HG02938 (cell line): ENCODE measurements at regions not wholly inside any gene's neighbourhood (a gene's known extent, or its start where the extent isn't known, plus 50 kb on each side); places are given as distances from the start of the nearest gene placed in this dataset.
"Not testable (repeated sequence)": the region's sequence is repeated elsewhere in the genome, so short reads cannot be mapped to it uniquely, and the experiment has no call there.

Experiments
- ATAC-seq: cut with Tn5 transposase; IDR thresholded peaks from one replicate; pipeline ENCODE4 v1.9.1; 2021; ENCODE audit warnings: mild to moderate bottlenecking, moderate library complexity; ENCODE audit not compliant: unreplicated experiment

DNA sequence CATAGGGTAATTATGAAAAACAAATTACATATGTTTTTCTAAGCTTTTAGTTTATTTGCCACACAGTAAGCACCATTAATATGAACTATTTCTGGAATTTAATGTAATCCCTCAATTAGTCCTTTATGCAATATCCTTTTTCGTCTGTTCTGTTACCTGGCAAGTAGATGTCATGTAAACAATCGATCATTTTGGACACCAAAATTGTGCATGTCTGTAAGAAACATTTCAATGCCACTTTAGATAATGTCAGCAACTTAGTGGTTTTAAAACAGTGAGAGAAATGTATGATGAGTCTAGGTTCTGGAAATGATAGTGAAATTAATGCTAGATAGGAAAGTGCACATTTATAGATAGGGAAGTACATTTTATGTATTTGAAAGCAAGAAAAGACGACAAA is 986.6 kb downstream of the ZPLD1 start:
- ATAC-seq, result no peak

DNA sequence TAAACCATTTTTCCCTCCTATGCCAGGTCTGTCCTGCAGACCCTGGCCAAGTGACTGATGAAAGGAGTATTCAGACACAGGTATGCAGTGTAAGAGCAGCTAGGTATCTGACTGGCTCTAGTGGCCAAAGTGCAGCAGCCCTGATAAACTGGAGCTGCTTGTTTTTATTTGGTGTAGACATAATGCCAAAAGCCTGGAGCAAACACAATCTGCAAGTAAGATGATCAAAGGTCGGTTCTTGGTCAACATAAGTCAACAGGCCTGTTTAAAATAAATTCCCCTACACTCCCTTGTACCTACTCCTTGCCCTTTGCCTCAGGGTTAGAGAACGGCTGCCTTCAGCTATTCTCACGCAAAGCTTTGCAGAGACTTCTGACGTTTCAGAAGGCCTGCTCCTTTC is 1003.1 kb downstream of the ZPLD1 start:
- no peak for ATAC-seq

DNA sequence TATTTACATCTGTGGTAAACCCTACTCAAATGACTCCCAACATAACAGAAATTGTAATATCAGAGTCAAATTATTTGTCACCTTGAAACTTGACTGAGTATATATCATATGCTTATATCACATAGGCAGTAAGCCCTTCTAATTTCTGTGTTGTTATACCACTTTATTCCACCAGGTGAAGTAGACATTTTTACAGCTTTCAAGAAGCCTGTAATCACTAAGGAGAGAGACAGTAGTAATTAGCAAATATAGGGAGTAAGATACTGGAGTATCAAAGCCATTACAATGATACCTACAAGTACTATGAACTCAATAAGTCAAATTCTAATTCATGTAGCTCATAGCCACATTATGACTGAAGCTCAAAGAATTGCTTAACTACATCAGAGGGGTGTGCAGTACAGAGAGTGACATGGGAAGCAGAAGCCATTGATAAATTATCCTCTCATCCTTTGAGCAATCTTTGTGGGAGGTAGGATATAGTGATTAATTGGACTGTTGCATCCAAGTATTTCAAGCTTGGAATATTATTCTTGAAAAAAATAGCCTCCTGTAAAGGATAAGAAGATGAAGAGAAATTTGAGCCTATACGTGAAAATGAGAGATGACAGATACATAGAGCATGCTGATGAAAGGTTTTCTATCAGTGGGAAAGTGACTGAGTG is 1005.9 kb downstream of the ZPLD1 start:
- peak; percentile 91 for ATAC-seq

DNA sequence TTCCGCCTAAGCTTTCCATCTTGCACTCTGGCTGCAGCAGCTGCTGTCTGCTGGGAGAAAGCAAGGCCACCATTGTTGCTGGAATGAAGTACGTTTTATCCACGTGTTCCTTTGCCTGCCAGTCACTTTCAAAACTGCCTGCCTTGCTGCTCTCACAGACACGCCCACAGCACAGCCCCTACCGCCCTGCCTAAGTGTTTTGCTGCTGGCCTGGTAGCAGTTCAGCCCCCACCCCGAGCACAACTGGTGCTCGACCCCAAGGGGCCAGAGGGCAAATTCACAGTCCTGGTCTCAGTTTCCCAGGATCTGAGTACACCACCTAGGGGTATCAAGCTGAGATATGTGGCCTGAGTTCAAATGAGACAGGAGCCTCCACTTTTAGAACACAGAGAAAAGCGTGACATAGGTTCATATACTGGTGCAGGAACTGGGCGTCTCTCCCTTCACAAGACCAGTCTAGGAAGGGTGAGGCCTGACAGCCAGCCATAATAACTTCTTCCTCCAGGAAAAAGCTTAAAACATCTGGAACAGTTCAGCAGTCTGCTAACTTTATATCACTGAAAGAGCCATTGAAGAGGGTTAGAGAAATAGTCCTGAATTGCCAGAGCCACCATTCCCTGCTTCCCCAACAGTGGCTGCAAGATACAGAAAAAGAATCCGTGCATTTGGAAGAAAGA is 1012.3 kb downstream of the ZPLD1 start:
- ATAC-seq, result no peak

DNA sequence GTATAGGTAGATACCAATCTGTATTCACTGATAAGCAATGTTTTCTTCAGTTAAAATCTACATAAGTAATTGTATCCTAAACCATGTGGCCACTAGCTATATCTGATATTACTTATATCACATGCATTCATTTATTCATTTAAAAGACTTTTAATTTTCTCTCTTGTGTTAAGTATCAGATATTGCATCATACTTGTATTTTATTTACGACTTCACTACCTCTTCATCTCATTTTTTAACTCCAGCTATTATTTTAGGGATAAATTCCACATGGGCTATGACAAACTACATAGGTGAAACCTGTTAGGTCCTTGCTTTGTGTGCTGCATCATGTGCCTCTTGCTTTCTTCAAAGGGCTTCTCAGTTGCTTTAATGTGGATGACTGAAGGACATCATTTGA is 1018.3 kb downstream of the ZPLD1 start:
- ATAC-seq, result no peak

DNA sequence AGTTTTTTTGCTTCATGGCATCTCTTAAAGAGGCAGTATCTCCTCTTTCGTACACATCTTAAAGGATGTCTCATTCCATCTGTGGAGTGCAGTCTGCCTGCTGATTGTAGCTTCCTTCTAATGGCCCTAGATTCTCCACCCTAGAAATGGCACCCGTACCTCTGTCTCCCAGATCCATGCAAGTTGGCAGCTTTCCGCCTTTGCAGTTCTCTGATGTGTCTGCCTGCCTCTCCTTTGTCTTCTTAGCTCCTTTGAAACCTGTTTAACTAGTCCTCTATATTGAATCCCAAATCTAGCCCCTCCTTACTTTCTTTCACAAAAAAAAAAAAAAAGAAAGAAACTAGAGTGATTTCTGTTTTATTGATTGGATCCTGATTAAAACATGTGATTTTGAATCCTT is 1025.0 kb downstream of the ZPLD1 start:
- ATAC-seq, result no peak

DNA sequence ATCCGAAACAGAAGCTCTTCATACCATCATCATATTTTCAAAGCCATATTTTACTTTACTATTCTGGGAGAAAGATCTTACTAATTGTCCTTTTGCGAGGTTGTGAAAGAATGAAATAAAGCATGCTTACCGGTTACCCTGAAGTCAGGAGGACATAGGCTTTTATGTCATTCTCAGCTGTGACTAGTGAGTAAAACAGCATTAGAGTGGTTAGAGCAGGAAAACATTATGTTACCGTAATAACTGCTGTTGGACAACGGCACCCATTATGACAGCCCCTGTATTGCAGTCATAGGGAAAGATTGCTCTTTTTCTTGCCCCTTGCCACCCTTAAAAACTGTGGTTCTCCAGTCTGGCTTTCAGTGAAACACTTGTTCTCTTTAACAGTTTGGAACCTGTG is 1035.7 kb downstream of the ZPLD1 start:
- no peak for ATAC-seq

DNA sequence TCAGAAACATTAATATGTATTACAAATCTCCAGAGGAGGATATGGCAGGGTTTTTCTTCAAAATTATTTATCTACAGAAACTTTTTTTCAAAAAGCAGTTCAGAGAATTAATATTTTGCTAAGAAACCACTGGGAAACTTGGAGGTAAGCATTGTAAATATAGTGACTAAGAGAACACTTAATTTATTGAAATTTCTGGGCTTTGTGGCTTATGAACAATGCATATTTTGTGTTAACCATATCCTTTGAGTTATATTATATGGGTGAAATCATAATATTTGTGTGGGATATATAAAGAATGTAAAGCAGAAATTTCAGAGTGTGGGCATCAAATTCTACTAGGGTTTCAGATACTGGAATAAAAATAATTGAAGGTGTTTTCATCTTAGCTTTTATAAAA is 1059.2 kb downstream of the ZPLD1 start:
- no peak for ATAC-seq

DNA sequence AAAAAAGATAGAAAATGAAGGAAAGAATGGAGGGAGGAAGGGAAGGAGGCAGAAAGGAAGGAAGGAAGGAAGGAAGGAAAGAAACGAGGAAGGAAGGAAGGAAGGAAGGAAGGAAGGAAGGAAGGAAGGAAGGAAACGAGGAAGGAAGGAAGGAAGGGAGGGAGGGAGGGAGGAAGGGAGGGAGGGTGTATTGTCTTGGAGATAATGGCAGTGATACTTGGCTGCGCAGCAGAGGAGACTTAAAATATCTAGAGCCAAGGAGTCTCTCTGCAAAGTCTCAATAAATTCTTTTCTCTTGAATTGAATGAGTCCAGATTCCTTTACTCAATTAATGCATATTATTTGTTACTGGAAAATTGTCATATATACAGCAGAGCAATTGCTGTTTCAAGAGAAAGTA is 1059.7 kb downstream of the ZPLD1 start:
- ATAC-seq, result no peak

DNA sequence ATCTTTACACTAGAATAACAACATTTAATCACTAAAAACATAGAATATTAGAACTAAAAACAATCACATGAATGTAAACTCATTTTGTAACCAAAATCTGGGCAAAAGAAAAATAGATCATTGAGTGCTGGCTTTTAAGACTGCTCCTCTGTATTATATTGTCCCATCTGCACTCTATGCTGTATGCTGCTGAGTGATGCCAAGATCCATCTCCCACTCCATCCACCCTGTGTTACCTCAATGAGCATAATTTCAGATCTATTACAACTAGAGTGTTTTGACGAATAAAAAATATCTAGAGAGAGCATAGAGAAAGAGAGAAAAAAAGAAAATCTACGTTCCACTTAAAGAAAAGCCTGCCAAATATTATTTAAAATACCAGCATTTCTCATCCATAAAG is 1060.4 kb downstream of the ZPLD1 start:
- ATAC-seq, result no peak

DNA sequence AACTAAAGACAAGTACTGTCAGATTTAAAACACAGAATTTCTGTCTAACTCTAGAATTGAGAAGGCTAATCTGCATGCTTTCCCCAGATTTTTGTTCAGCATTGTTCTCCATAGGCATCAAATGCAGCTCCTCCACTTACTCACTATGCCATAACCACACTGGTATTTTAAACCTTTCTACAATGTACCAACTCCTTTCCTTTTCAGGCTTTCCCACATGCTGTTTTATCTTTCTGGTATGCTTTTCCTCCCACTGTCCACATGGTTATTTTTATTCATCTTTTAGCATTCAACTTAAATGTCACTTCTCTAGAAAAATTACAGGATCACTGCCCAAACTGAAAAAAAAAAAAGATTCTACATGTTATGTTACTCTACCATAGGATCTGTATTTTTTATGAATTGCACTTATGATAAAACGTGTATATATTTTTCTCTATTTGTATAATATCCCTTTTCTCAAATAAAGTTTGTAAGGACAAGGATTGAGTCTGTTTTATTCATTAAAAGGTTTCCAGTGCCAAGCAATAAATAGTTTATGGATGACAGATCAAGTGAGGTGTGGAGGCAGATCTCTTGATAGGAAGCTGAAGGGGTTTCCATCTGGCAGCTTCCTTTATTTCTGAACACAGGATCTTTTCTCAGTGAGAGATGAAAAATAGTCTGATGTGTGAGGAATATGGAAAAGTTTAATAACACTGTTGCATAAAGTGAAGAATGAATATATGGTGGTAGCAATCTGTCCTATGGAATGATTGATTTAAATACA is 1064.5 kb downstream of the ZPLD1 start:
- ATAC-seq, result no peak

DNA sequence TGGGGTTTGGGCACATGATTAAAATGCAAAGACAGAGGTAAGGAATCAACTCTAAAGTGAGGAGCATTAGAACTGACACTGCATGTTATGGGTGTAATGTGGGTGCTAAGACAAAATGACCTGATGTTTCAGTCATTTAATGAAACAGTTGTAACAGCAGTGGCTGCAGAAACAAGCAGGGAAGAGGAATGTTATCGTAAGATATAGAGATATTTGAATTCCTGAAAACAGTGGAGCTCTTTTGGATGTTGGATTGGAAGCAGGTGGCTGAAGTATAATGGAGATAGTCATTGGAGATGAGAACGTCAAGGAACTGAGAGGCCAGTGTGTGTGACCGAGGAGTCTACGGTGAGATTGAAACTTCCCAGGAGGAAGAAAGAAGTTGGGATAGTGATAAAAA is 1065.2 kb downstream of the ZPLD1 start:
- ATAC-seq, result no peak

DNA sequence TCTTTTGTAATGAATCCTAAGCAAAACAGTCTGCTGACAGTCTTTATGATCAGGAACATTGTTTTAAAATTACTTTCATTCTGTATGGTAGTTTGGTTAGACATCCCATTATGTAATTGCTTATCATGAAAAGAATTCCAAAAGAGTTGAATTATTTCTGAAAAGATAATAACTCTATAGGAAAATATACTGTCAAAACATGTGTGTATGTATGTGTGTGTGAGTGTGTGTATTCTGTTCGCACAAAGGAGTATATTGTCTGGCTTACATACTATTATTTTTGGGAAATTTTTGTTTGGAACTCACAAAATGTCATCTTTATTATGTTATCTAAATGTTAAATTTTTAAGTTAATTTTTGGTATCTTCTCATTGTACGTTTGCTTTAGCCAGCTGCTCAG is 1075.9 kb downstream of the ZPLD1 start:
- no peak for ATAC-seq

DNA sequence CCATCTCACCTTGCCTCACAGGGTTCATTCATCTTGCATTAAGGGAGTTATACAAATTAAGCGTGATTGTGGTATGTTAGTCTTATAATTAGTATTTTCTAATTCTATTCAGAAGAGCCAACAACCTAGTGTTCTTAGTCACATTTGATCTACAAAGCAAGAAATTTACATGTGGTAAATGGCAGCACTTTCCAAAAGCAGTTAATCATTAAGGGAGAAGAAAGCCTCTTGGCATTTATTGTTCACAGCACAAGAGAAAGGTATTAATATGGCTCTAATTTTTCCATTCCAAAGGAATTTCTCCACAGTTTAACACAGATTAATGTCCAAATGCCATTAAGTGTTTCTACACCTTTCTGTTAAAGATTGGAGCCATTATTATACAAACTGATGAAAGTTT is 1077.1 kb downstream of the ZPLD1 start:
- peak; percentile 77 for ATAC-seq

DNA sequence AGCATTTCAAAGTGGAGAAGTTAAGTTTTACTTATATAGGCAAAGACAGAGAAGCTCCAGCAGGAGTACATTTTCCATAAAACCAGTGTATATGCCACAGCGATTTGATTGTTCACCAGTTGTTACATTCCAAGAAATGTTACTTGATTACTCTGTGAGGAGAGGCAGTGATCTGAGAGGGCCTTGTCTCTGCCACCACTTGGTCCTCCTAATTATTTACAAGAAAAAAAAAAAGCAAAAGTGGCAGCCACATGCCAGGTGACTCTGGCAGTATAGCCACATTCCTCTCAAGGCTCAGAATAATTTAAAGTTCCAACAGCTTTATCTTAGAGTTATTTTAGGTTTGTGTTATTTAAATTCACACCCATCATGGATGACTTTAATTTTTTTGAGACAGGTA is 1077.8 kb downstream of the ZPLD1 start:
- ATAC-seq, result no peak

DNA sequence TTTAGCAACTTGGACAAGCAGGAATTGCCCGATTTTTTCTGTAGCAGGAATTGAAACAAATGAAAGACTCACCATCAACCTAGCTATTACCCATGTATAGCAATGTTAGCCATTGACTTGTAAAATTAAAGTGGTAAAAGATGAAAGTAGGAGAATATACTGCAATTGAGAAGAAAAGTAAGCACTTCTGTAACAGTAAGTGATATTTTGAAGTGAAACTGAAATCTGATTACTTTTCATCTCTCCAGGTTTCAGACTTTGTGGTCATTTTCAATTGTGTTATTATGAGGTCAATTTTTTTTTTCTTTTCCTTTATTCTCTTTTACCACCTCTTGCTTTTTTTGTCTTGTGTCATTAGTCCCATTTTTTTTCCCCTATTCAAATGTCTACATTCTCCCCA is 1078.2 kb downstream of the ZPLD1 start:
- ATAC-seq, result peak; percentile 43

DNA sequence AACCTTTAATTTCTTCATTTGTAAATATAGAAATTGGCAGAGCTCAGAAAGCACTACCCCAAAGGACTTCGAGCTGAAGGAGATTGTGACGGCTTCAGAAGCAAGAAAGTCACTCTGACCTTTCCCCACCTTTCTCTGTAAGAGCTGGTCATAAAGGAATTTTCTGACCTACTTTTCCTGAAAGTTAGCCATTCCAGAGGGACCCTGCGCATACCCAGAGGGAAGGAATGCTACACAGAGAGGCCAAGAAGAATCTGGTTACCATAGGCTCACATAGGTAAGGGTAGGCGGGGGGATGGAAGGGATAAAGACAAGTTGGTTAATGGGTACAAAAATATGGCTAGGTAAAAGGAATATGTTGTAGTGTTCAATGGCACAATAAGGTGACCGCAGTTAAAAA is 1080.3 kb downstream of the ZPLD1 start:
- ATAC-seq, result no peak

DNA sequence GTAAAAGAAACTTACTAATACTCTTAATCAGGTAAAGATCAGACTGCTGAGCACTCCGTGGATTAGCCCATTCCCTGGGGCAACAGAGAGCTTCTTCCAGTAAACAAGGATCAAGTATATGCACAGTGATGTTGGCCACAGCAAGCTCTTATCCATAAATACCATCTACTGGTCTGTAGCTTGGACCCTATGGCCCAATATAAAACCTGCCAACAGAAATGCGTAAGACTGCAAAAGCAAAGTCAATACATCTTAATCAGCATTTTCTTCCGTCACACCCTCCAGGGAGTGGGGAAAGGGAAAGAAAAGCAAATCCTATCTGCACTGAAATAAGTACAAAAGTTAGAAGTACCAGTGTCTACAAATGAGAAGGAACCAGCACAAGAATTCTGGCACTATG is 1082.1 kb downstream of the ZPLD1 start:
- no peak for ATAC-seq

DNA sequence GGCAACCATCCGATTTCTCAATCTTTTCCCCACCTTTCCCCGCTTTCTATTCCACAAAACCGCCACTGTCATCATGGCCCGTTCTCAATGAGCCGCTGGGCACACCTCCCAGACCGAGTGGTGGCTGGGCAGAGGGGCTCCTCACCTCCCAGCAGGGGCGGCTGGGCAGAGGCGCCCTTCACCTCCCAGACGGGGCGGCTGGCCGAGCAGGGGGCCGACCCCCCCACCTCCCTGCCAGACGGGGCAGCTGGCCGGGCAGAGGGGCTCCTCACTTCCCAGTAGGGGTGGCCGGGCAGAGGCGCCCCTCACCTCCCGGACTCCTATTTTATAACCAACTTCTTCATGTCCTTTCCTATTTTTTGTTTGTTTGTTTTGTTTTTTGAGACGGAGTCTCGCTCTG is 1096.5 kb downstream of the ZPLD1 start:
- ATAC-seq, result not testable (repeated sequence)

DNA sequence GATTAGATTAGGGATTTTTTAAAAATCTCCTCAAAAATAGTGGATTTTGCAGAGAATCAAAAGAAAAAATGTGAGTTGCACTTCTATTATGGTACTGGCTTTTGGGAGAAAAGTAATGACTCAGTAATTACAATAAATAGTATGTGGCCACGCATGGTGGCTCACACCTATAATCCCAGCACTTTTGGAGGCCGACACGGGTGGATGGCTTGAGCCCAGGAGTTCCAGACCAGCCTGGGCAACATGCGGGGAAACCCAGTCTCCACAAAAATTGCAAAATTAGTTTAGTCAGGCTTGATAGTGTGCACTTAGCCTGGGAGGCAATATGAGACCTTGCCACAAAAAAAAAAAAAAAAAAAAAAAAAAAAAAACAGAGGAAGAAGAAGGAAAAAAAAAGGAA is 1098.2 kb downstream of the ZPLD1 start:
- no peak for ATAC-seq

DNA sequence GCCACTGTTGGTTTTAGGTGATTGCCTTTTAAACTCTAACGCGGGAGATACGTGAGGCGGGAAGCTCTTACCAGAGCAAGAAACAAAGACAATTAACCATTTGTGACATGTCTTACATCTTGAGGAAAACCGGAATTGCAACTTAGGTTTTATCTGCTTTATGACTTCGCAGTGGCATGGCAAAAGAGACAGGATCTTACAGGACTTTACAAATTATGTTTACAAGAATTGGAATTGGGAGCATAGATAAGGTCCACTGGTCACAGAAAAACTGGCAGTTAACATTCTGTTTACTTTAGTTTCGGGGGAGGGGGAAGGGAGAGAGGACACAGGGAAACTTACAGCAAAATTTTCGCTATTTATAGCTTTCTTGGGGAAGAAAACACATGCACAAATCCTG is 1119.6 kb downstream of the ZPLD1 start:
- no peak for ATAC-seq

DNA sequence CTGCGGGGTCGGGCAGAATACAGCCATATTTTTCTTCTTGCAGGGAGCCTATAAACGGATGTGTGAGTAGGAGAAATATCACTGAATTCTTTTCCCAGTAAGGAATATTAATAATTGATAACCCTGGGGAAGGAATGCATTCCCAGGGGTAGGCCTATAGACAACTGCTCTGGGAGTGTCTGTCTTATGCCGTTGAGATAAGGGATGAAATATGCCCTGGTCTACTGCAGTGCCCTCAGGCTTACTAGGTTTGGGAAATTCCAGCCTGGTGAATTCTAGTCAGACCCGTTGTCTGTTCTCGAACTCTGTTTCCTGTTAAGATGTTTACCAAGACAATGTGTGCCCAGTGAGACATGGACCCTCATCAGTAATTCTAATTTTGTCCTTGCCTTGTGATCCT is 1129.3 kb downstream of the ZPLD1 start:
- not testable (repeated sequence) for ATAC-seq
